Stimulated activated effector memory CD8-positive, alpha-beta T cell treated with anti-CD3 and anti-CD28 coated beads, Interleukin-12 subunit alpha, Interleukin-12 subunit beta, amount 100 ng/mL, for 72 hours (primary cell): ENCODE measurements at regions not wholly inside any gene's neighbourhood (a gene's known extent, or its start where the extent isn't known, plus 50 kb on each side); places are given as distances from the start of the nearest gene placed in this dataset.

Experiments
- ATAC-seq: fragments of 150-1000 bp; cut with Tn5 transposase; 2 replicates; pipeline ENCODE4 v1.10.0; 2021
- DNase-seq, 2 donors: peaks; one replicate each; pipeline ENCODE4 v3.0.0; 2021 to 2022; ENCODE audit warnings: low spot score in 2 of 2
- H3K27ac Mint-ChIP-seq: one replicate; pipeline ENCODE4 v1.8.0; 2022; ENCODE audit warnings: mild to moderate bottlenecking, mixed read lengths
- H3K36me3 Mint-ChIP-seq: one replicate; pipeline ENCODE4 v1.8.0; 2022; ENCODE audit warnings: mild to moderate bottlenecking, mixed read lengths
- H3K4me1 Mint-ChIP-seq: one replicate; pipeline ENCODE4 v1.8.0; 2022; ENCODE audit warnings: mixed read lengths
- H3K4me3 Mint-ChIP-seq: one replicate; pipeline ENCODE4 v1.8.0; 2022; ENCODE audit warnings: mild to moderate bottlenecking, mixed read lengths
- H3K9me3 Mint-ChIP-seq: one replicate; pipeline ENCODE4 v1.8.0; 2022; ENCODE audit warnings: mixed read lengths

- DNase-seq (no peak), ATAC-seq (no peak)
- Mint-ChIP-seq H3K4me1 (no peaks in the 10 kb centered on the region), H3K9me3 (no peaks in the 10 kb centered on the region), H3K4me3 (no peak overlapping the region), H3K27ac (no peak overlapping the region), H3K36me3 (no peaks in the 10 kb centered on the region)
These were observed 95.0 kb upstream of the RAP2B start for GRCh38 chr3:153066983-153067382.

GRCh38 chr3:153069598-153070510 is 92.2 kb upstream of the RAP2B start:
- no peaks in the 10 kb centered on the region for H3K4me1 Mint-ChIP-seq
- DNase-seq (no peak), ATAC-seq (no peak)
- no peak overlapping the region for H3K4me3 Mint-ChIP-seq
- H3K9me3 Mint-ChIP-seq, result no peaks in the 10 kb centered on the region
- no peak overlapping the region for H3K27ac Mint-ChIP-seq
- no peaks in the 10 kb centered on the region for H3K36me3 Mint-ChIP-seq

GRCh38 chr3:153070511-153070868 is 91.5 kb upstream of the RAP2B start:
- no peak overlapping the region for H3K27ac Mint-ChIP-seq

GRCh38 chr3:153072382-153072781 is 89.6 kb upstream of the RAP2B start:
- H3K4me1 Mint-ChIP-seq, result no peaks in the 10 kb centered on the region
- no peak for ATAC-seq
- no peak for DNase-seq
- no peaks in the 10 kb centered on the region for H3K36me3 Mint-ChIP-seq
- no peak overlapping the region for H3K27ac Mint-ChIP-seq
- no peak overlapping the region for H3K4me3 Mint-ChIP-seq
- no peaks in the 10 kb centered on the region for H3K9me3 Mint-ChIP-seq

More at GRCh38 chr3:153070511-153070868, 91.5 kb upstream of the RAP2B start:
- no peak overlapping the region for H3K4me3 Mint-ChIP-seq
- no peak for DNase-seq
- no peak for ATAC-seq
- no peaks in the 10 kb centered on the region for H3K36me3 Mint-ChIP-seq
- H3K4me1 Mint-ChIP-seq, result no peaks in the 10 kb centered on the region
- H3K9me3 Mint-ChIP-seq, result no peaks in the 10 kb centered on the region

DNA sequence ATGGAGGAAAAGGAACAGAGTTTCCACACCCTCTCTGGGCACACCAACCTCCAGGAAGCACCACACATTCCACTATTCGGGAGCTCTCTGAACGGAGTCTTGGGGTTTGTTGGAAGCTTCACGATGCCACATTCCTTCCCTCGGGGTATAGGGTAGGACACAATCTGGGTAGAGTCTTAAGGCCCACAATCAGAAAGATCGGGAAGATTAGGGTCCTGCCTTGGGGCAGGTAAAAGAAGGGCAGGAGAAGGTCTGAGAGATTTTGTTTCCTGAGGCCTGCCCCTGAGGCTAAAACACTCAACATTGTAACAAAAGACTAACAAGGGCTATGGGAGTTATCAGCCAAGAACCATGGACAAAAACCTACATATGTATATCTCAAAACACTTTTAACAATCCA is 89.2 kb upstream of the RAP2B start:
- Mint-ChIP-seq H3K36me3 (no peaks in the 10 kb centered on the region), H3K4me3 (no peak overlapping the region), H3K9me3 (no peaks in the 10 kb centered on the region), H3K4me1 (no peaks in the 10 kb centered on the region), H3K27ac (no peak overlapping the region)
- ATAC-seq, result peak; percentile 36
- no peak for DNase-seq

DNA sequence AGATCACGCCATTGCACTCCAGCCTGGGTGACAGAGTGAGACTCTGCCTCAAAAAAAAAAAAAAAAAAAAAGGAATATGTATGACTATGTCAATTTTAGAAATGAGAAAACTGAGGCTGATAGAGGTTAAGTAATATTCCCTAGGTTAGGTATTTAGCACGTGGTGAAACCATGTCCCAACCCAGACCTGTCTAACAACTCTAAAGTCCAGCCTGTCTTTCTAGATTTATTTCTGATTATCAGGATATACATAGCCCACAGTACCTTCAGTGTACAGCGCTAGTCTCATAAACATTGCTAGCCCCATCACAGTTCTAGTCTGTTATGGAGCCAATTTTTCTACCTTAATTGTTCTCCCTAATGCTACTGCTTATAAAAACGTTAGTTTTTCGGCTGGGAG is 88.4 kb upstream of the RAP2B start:
- DNase-seq (no peak), ATAC-seq (no peak)
- H3K9me3 Mint-ChIP-seq, result no peaks in the 10 kb centered on the region
- H3K4me3 Mint-ChIP-seq, result no peak overlapping the region
- H3K27ac Mint-ChIP-seq, result no peak overlapping the region
- no peaks in the 10 kb centered on the region for H3K36me3 Mint-ChIP-seq
- H3K4me1 Mint-ChIP-seq, result no peaks in the 10 kb centered on the region

GRCh38 chr3:153078826-153079225 is 83.2 kb upstream of the RAP2B start:
- no peak for DNase-seq
- no peak for ATAC-seq
- H3K4me1 Mint-ChIP-seq, result no peaks in the 10 kb centered on the region
- H3K27ac Mint-ChIP-seq, result no peak overlapping the region
- H3K9me3 Mint-ChIP-seq, result no peaks in the 10 kb centered on the region
- no peak overlapping the region for H3K4me3 Mint-ChIP-seq
- H3K36me3 Mint-ChIP-seq, result no peaks in the 10 kb centered on the region

DNA sequence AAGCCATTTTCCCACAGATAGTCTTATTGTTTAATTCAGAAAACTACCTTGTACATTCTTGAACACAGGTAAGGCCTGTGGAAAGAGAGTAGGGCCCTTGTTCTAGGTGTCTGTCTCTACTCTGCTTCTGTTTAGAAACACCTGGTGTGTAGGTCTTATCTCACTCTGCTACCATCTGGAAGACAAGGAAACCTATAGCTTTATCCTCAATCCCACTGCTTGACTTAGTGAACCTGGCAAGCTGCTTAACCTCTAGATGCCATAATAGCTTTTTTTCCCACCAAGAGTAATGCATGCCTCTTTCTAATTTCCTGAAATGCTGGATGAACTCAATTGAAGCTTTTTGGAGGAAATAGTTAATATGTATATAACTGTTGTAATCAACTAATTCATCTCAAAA is 82.6 kb upstream of the RAP2B start:
- ATAC-seq, result no peak
- DNase-seq, result no peak
- no peaks in the 10 kb centered on the region for H3K36me3 Mint-ChIP-seq
- H3K27ac Mint-ChIP-seq, result no peak overlapping the region
- no peaks in the 10 kb centered on the region for H3K9me3 Mint-ChIP-seq
- no peaks in the 10 kb centered on the region for H3K4me1 Mint-ChIP-seq
- H3K4me3 Mint-ChIP-seq, result no peak overlapping the region

GRCh38 chr3:153080778-153081240 is 81.2 kb upstream of the RAP2B start:
- DNase-seq (no peak), ATAC-seq (no peak)
- Mint-ChIP-seq H3K27ac (no peak overlapping the region), H3K36me3 (no peaks in the 10 kb centered on the region), H3K4me1 (no peaks in the 10 kb centered on the region), H3K4me3 (no peak overlapping the region), H3K9me3 (no peaks in the 10 kb centered on the region)

GRCh38 chr3:153084431-153084830 is 77.6 kb upstream of the RAP2B start:
- Mint-ChIP-seq H3K4me3 (no peak overlapping the region), H3K36me3 (no peaks in the 10 kb centered on the region), H3K4me1 (no peaks in the 10 kb centered on the region), H3K9me3 (no peaks in the 10 kb centered on the region), H3K27ac (no peak overlapping the region)
- DNase-seq (no peak), ATAC-seq (no peak)

- peaks cover 6% of the 10 kb centered on the region for H3K4me1 Mint-ChIP-seq
- ATAC-seq (no peak), DNase-seq (no peak)
- H3K36me3 Mint-ChIP-seq, result no peaks in the 10 kb centered on the region
- no peak overlapping the region for H3K4me3 Mint-ChIP-seq
- H3K9me3 Mint-ChIP-seq, result no peaks in the 10 kb centered on the region
- no peak overlapping the region for H3K27ac Mint-ChIP-seq
These were observed 74.1 kb upstream of the RAP2B start for GRCh38 chr3:153087595-153088566.

- Mint-ChIP-seq H3K4me1 (peaks cover 6% of the 10 kb centered on the region), H3K4me3 (no peak overlapping the region), H3K27ac (no peak overlapping the region), H3K9me3 (no peaks in the 10 kb centered on the region), H3K36me3 (no peaks in the 10 kb centered on the region)
- ATAC-seq (no peak), DNase-seq (no peak)
These were observed 72.4 kb upstream of the RAP2B start for GRCh38 chr3:153089620-153090019.

DNA sequence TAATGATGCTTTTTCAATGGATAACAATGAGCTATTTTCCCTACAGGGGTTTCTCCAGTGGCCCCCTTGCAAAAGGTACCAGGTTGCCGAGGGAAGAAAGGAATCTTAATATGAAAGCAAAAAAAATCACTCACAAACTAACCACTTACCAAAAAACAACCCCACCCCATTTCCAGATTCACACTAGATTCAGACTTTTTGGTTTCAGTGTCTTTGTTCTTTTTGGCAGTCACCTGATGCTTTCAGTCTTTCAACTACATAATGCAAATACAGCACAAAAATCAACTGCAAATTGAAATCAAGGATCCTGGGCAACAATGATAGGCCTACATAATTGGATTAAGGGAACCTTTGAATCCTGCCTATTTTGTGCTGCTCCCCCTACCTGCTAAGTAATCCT is 71.1 kb upstream of the RAP2B start:
- ATAC-seq, result no peak
- DNase-seq, result no peak
- peaks cover 6% of the 10 kb centered on the region for H3K4me1 Mint-ChIP-seq
- no peaks in the 10 kb centered on the region for H3K36me3 Mint-ChIP-seq
- no peaks in the 10 kb centered on the region for H3K9me3 Mint-ChIP-seq
- no peak overlapping the region for H3K4me3 Mint-ChIP-seq
- no peak overlapping the region for H3K27ac Mint-ChIP-seq

GRCh38 chr3:153093629-153094028 is 68.4 kb upstream of the RAP2B start:
- no peaks in the 10 kb centered on the region for H3K9me3 Mint-ChIP-seq
- peaks cover 6% of the 10 kb centered on the region for H3K4me1 Mint-ChIP-seq
- DNase-seq (no peak), ATAC-seq (no peak)
- no peak overlapping the region for H3K27ac Mint-ChIP-seq
- no peak overlapping the region for H3K4me3 Mint-ChIP-seq
- no peaks in the 10 kb centered on the region for H3K36me3 Mint-ChIP-seq

GRCh38 chr3:153094386-153094785 is 67.6 kb upstream of the RAP2B start:
- Mint-ChIP-seq H3K9me3 (no peaks in the 10 kb centered on the region), H3K27ac (no peak overlapping the region), H3K4me3 (no peak overlapping the region), H3K36me3 (no peaks in the 10 kb centered on the region), H3K4me1 (peaks cover 6% of the 10 kb centered on the region)
- ATAC-seq (no peak), DNase-seq (no peak)
